HEK293 (cell line): ENCODE measurements at regions not wholly inside any gene's neighbourhood (a gene's known extent, or its start where the extent isn't known, plus 50 kb on each side); places are given as distances from the start of the nearest gene placed in this dataset.

Experiments
- CTCF ChIA-PET: fragments of 350-600 bp; formaldehyde crosslinking; extraction: SDS; loops from one replicate; lab custom pipeline; 2021; ENCODE audit warnings: antibody characterized with exemption; lab: Yijun Ruan, JAX
- POLR2A ChIA-PET: fragments of 300-600 bp; formaldehyde crosslinking; extraction: SDS; loops from one replicate; lab custom pipeline; 2020; ENCODE audit warnings: antibody characterized with exemption, inconsistent platforms; lab: Yijun Ruan, JAX
- H3K27ac ChIP-seq: fragments of 200-500 bp; sonication (Bioruptor generic); 2 replicates; pipeline ENCODE4 v1.5.1; 2014; ENCODE audit warnings: low read depth, low read length, control low read depth, inconsistent platforms; ENCODE audit errors: extremely low read depth
- H3K36me3 ChIP-seq, 2 experiments: fragments of 200-500 bp in 1 of 2; sonication (Bioruptor generic) in 1 of 2; 1 replicate in 1 of 2; 2 replicates in 1 of 2; pipeline ENCODE4 v1.5.1; 2014 to 2017; ENCODE audit warnings: inconsistent platforms in 2 of 2, low read length in 2 of 2; ENCODE audit not compliant: control insufficient read depth in 2 of 2, insufficient read depth in 1 of 2
- H3K4me1 ChIP-seq: fragments of 200-500 bp; sonication (Bioruptor generic); 2 replicates; pipeline ENCODE4 v1.5.1; 2014; ENCODE audit warnings: mild to moderate bottlenecking, low read length, inconsistent platforms; ENCODE audit not compliant: control insufficient read depth, insufficient read depth
- H3K4me3 ChIP-seq: 2 replicates; pipeline ENCODE4 v1.5.1; 2011; ENCODE audit warnings: low read depth, mild to moderate bottlenecking, control low read depth, low read length, moderate library complexity
- H3K9me3 ChIP-seq: fragments of 200-500 bp; sonication (Bioruptor generic); 2 replicates; pipeline ENCODE4 v1.5.1; 2014; ENCODE audit warnings: low read depth, low read length, inconsistent platforms; ENCODE audit not compliant: control insufficient read depth, insufficient read depth
- GLIS1 ChIP-seq: fragments of 450-650 bp; formaldehyde crosslinking; IDR thresholded peaks from 2 replicates; pipeline ENCODE4 v1.5.1; 2016; ENCODE audit warnings: missing biosample characterization, missing genetic modification characterization
- ZFP37 ChIP-seq: fragments of 450-650 bp; formaldehyde crosslinking; IDR thresholded peaks from 2 replicates; pipeline ENCODE4 v1.5.1; 2016; ENCODE audit warnings: missing biosample characterization, missing genetic modification characterization
- ZNF174 ChIP-seq: fragments of 450-650 bp; formaldehyde crosslinking; IDR thresholded peaks from 2 replicates; pipeline ENCODE4 v1.5.0; 2017; ENCODE audit warnings: missing biosample characterization, mild to moderate bottlenecking, missing genetic modification characterization
- ZNF214 ChIP-seq: fragments of 450-650 bp; formaldehyde crosslinking; IDR thresholded peaks from 2 replicates; pipeline ENCODE4 v1.5.1; 2017; ENCODE audit warnings: missing biosample characterization, mild to moderate bottlenecking, missing genetic modification characterization, borderline replicate concordance
- ZNF221 ChIP-seq: fragments of 450-650 bp; formaldehyde crosslinking; IDR thresholded peaks from 2 replicates; pipeline ENCODE4 v1.5.1; 2017; ENCODE audit warnings: missing biosample characterization, missing genetic modification characterization, borderline replicate concordance
- ZNF223 ChIP-seq: fragments of 450-650 bp; formaldehyde crosslinking; IDR thresholded peaks from 2 replicates; pipeline ENCODE4 v1.5.1; 2016; ENCODE audit warnings: missing biosample characterization, missing genetic modification characterization
- ZNF266 ChIP-seq: fragments of 450-650 bp; formaldehyde crosslinking; IDR thresholded peaks from 2 replicates; pipeline ENCODE4 v1.5.1; 2016; ENCODE audit warnings: missing biosample characterization, missing genetic modification characterization, low read depth
- ZNF416 ChIP-seq: fragments of 450-650 bp; formaldehyde crosslinking; IDR thresholded peaks from 2 replicates; pipeline ENCODE4 v1.5.1; 2016; ENCODE audit warnings: missing biosample characterization, missing genetic modification characterization
- ZNF571 ChIP-seq: fragments of 450-650 bp; formaldehyde crosslinking; IDR thresholded peaks from 2 replicates; pipeline ENCODE4 v1.5.0; 2017; ENCODE audit warnings: missing biosample characterization, missing genetic modification characterization
- ZNF664 ChIP-seq: fragments of 450-650 bp; formaldehyde crosslinking; IDR thresholded peaks from 2 replicates; pipeline ENCODE4 v1.5.1; 2016; ENCODE audit warnings: missing biosample characterization, missing genetic modification characterization
- ZNF707 ChIP-seq: fragments of 450-650 bp; formaldehyde crosslinking; IDR thresholded peaks from 2 replicates; pipeline ENCODE4 v1.5.1; 2016; ENCODE audit warnings: missing biosample characterization, missing genetic modification characterization
- ZSCAN16 ChIP-seq: fragments of 450-650 bp; formaldehyde crosslinking; IDR thresholded peaks from 2 replicates; pipeline ENCODE4 v1.5.1; 2016; ENCODE audit warnings: missing biosample characterization, missing genetic modification characterization
- TF ChIP-seq, protein P1 (sequence below): fragments of 450-650 bp; formaldehyde crosslinking; IDR thresholded peaks from 2 replicates; pipeline ENCODE4 v1.5.1; 2016; ENCODE audit warnings: missing biosample characterization, missing genetic modification characterization, borderline replicate concordance
- TF ChIP-seq, protein P2 (sequence below): fragments of 450-650 bp; formaldehyde crosslinking; IDR thresholded peaks from 2 replicates; pipeline ENCODE4 v1.5.1; 2016; ENCODE audit warnings: missing biosample characterization, missing genetic modification characterization
- TF ChIP-seq, protein P3 (sequence below): fragments of 450-650 bp; formaldehyde crosslinking; IDR thresholded peaks from 2 replicates; pipeline ENCODE4 v1.5.1; 2016; ENCODE audit warnings: missing biosample characterization, missing genetic modification characterization

DNA sequence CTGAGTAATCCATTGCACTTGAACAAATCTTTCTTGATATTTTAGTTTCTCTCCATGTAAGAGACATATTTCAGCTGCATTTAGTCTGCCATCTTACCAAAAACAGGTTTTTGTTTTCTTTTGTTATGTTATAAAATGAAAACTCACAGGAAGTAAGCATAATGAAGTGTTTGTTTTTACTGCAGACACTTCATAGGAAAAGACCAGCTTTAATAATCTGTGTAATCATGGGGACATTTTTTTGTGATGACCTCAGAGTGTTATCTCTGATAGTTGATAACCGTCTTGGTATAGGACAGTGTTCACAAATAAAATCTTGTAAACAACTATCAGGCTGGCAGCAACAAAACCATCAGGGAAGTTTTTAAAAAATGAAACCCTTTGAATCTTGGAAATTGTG, 266.2 kb upstream of the OR4E1 start:
- Histone ChIP-seq H3K27ac (no peak overlapping the region), H3K4me3 (no peak overlapping the region), H3K4me1 (no peaks in the 10 kb centered on the region), H3K9me3 (no peaks in the 10 kb centered on the region), H3K36me3 (no peaks in the 10 kb centered on the region)
- CTCF ChIA-PET, result interaction anchor here (0.6 to 2.1 kb wide), 8 partner anchors 16 to 630 kb away, joined by 3 to 8 read pairs (median 3); no protein-coding TSS in a partner anchor
- POLR2A ChIA-PET, result no interaction called here
- TF ChIP-seq ZNF707 (no peak), ZFP37 (tag by site-specific recombination) (no peak), ZNF416 (tag by site-specific recombination) (no peak)
- TF ChIP-seq, protein P1, sequence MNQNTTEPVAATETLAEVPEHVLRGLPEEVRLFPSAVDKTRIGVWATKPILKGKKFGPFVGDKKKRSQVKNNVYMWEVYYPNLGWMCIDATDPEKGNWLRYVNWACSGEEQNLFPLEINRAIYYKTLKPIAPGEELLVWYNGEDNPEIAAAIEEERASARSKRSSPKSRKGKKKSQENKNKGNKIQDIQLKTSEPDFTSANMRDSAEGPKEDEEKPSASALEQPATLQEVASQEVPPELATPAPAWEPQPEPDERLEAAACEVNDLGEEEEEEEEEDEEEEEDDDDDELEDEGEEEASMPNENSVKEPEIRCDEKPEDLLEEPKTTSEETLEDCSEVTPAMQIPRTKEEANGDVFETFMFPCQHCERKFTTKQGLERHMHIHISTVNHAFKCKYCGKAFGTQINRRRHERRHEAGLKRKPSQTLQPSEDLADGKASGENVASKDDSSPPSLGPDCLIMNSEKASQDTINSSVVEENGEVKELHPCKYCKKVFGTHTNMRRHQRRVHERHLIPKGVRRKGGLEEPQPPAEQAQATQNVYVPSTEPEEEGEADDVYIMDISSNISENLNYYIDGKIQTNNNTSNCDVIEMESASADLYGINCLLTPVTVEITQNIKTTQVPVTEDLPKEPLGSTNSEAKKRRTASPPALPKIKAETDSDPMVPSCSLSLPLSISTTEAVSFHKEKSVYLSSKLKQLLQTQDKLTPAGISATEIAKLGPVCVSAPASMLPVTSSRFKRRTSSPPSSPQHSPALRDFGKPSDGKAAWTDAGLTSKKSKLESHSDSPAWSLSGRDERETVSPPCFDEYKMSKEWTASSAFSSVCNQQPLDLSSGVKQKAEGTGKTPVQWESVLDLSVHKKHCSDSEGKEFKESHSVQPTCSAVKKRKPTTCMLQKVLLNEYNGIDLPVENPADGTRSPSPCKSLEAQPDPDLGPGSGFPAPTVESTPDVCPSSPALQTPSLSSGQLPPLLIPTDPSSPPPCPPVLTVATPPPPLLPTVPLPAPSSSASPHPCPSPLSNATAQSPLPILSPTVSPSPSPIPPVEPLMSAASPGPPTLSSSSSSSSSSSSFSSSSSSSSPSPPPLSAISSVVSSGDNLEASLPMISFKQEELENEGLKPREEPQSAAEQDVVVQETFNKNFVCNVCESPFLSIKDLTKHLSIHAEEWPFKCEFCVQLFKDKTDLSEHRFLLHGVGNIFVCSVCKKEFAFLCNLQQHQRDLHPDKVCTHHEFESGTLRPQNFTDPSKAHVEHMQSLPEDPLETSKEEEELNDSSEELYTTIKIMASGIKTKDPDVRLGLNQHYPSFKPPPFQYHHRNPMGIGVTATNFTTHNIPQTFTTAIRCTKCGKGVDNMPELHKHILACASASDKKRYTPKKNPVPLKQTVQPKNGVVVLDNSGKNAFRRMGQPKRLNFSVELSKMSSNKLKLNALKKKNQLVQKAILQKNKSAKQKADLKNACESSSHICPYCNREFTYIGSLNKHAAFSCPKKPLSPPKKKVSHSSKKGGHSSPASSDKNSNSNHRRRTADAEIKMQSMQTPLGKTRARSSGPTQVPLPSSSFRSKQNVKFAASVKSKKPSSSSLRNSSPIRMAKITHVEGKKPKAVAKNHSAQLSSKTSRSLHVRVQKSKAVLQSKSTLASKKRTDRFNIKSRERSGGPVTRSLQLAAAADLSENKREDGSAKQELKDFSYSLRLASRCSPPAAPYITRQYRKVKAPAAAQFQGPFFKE (tag by site-specific recombination), result no peak
- TF ChIP-seq, all 188 proteins: peak for 0

DNA sequence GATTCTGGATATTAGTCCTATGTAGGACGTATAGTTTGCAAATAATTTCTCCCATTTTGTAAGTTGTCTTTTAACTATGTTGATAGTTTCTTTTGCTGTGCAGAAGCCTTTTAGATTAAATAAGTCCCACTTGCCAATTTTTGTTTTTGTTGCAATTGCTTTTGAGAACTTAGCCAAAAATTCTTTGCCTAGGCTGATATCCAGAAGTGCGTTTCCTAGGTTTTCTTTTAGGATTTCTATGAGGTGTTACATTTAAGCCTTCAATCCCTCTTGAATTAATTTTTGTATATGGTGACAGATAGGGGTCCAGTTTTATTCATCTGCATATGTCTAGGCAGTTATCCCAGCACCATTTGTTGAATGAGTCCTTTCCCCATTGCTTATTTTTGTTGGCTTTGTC, 264.4 kb upstream of the OR4E1 start:
- Histone ChIP-seq H3K4me3 (no peak overlapping the region), H3K36me3 (no peaks in the 10 kb centered on the region), H3K4me1 (no peaks in the 10 kb centered on the region), H3K9me3 (no peaks in the 10 kb centered on the region), H3K27ac (no peak overlapping the region)
- ChIA-PET CTCF (interaction anchor here (1.1 to 2.1 kb wide), 3 partner anchors 20 to 115 kb away, joined by 3 to 8 read pairs (median 3); no protein-coding TSS in a partner anchor), POLR2A (no interaction called here)
- TF ChIP-seq, protein P2, sequence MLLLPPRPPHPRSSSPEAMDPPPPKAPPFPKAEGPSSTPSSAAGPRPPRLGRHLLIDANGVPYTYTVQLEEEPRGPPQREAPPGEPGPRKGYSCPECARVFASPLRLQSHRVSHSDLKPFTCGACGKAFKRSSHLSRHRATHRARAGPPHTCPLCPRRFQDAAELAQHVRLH (tag by site-specific recombination), result no peak
- TF ChIP-seq ZSCAN16 (tag by site-specific recombination) (no peak), ZNF174 (tag by site-specific recombination) (no peak), ZNF214 (tag by site-specific recombination) (no peak), GLIS1 (tag by site-specific recombination) (no peak), ZNF664 (tag by site-specific recombination) (no peak), ZNF266 (tag by site-specific recombination) (no peak), ZNF571 (tag by site-specific recombination) (no peak), ZNF223 (tag by site-specific recombination) (no peak), ZNF221 (tag by site-specific recombination) (no peak)
- TF ChIP-seq, protein P3, sequence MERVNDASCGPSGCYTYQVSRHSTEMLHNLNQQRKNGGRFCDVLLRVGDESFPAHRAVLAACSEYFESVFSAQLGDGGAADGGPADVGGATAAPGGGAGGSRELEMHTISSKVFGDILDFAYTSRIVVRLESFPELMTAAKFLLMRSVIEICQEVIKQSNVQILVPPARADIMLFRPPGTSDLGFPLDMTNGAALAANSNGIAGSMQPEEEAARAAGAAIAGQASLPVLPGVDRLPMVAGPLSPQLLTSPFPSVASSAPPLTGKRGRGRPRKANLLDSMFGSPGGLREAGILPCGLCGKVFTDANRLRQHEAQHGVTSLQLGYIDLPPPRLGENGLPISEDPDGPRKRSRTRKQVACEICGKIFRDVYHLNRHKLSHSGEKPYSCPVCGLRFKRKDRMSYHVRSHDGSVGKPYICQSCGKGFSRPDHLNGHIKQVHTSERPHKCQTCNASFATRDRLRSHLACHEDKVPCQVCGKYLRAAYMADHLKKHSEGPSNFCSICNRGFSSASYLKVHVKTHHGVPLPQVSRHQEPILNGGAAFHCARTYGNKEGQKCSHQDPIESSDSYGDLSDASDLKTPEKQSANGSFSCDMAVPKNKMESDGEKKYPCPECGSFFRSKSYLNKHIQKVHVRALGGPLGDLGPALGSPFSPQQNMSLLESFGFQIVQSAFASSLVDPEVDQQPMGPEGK (tag by site-specific recombination), result no peak
